Gastroesophageal sphincter (tissue), 3 donors: ENCODE measurements at regions not wholly inside any gene's neighbourhood (a gene's known extent, or its start where the extent isn't known, plus 50 kb on each side); places are given as distances from the start of the nearest gene placed in this dataset.

Experiments
- CTCF ChIP-seq, 4 experiments: fragments of 200-600 bp in 2 of 4; fragments of 450-650 bp in 2 of 4; sonication (generic) in 1 of 4; IDR thresholded peaks; one replicate each; pipeline ENCODE4 v1.5.1; 2017 to 2019; ENCODE audit warnings: antibody characterized with exemption in 4 of 4, mild to moderate bottlenecking in 2 of 4, moderate library complexity in 2 of 4
- EP300 ChIP-seq: sonication (generic); formaldehyde crosslinking; IDR thresholded peaks from one replicate; pipeline ENCODE4 v1.6.1; 2017; ENCODE audit warnings: antibody characterized with exemption, mild to moderate bottlenecking
- POLR2A ChIP-seq, 2 donors: fragments of 450-650 bp; IDR thresholded peaks; one replicate each; pipeline ENCODE4 v1.6.1; 2017; ENCODE audit warnings: antibody characterized with exemption in 2 of 2, mild to moderate bottlenecking in 2 of 2, moderate library complexity in 1 of 2

- no peak for TF ChIP-seq CTCF (IDR thresholded peaks at IDR 0.05)
- no peak for TF ChIP-seq POLR2A (IDR thresholded peaks at IDR 0.05)
- TF ChIP-seq EP300 = no peak
Measured at GRCh38 chr15:45921376-45921775, 286.5 kb downstream of the SQOR start.
